ENCODE measurements at regions not wholly inside any gene's neighbourhood (a gene's known extent, or its start where the extent isn't known, plus 50 kb on each side); places are given as distances from the start of the nearest gene placed in this dataset.

DNA sequence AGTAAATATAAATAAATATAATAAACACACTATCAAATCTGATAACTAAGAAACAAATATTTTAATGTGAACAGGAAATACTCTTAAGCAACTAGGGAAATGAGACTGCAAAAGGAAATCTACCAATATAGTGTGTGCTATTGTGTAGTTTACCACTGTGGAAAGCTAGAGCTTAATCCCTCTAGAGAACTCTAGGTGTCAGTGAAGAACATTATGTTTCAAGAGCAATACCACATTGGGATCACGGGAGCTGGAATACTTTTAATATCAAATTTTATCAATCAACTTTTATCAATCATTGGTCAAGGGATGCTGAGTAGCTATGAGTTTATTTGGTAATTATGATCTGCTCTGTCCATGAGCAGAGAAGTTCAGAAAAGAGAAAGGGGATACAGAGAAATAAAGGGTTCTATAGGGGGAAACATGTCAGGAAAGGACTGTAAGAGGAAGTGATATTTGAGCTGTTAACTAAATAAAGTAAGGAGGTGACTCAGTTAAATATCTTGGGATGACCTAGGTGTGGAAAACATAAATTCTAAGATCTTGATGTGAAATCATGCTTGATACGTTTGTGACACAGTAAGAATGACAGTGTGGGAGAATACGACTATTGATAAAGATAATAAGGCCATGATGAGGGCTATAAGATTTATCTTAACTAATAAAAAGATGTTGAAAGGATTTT, 762.2 kb upstream of the ALCAM start:
- Histone ChIP-seq H3K36me3 (ENCODE audit: control insufficient read depth, insufficient read depth, low read length) (no peaks in the 10 kb centered on the region), H3K27ac (ENCODE audit: low read length) (no peak overlapping the region), H3K27me3 (ENCODE audit: control insufficient read depth, insufficient read depth, low read length) (no peaks in the 10 kb centered on the region), H3K4me1 (ENCODE audit: control insufficient read depth, insufficient read depth, low read length) (no peaks in the 10 kb centered on the region), H3K4me3 (ENCODE audit: low read length) (no peak overlapping the region), H3K9me3 (ENCODE audit: control insufficient read depth, insufficient read depth, low read length) (no peaks in the 10 kb centered on the region)
- no peak for DNase-seq
- Mint-ChIP-seq H3K36me3 (no peaks in the 10 kb centered on the region), H3K27ac (no peak overlapping the region), H3K4me1 (no peaks in the 10 kb centered on the region), H3K9me3 (peaks cover 0 to 2% of the 10 kb centered on the region in 2 donors), H3K27me3 (ENCODE audit: low read depth in 2 of 2) (no peaks in the 10 kb centered on the region), H3K4me3 (no peak overlapping the region)
- intact Hi-C loops (cut with micrococcal nuclease) = no loop called here
- 38% methylated on average over 1 of the region's 3 CpGs for WGBS (ENCODE audit: insufficient coverage)
- no peak for ATAC-seq
- no peak for TF ChIP-seq CTCF (IDR thresholded peaks at IDR 0.05)

- Mint-ChIP-seq H3K27ac (no peak overlapping the region), H3K27me3 (ENCODE audit: low read depth in 2 of 2) (no peaks in the 10 kb centered on the region), H3K4me1 (no peaks in the 10 kb centered on the region), H3K4me3 (no peak overlapping the region), H3K36me3 (no peaks in the 10 kb centered on the region), H3K9me3 (peaks cover 2 to 3% of the 10 kb centered on the region in 2 donors)
- no peak overlapping the region for H3K4me3 ChIP-seq (ENCODE audit: low read length)
- no peaks in the 10 kb centered on the region for H3K27me3 ChIP-seq (ENCODE audit: control insufficient read depth, insufficient read depth, low read length)
- TF ChIP-seq CTCF (IDR thresholded peaks at IDR 0.05) = no peak
- no peaks in the 10 kb centered on the region for H3K4me1 ChIP-seq (ENCODE audit: control insufficient read depth, insufficient read depth, low read length)
- DNase-seq = no peak
- H3K9me3 ChIP-seq (ENCODE audit: control insufficient read depth, insufficient read depth, low read length) = no peaks in the 10 kb centered on the region
- no peak overlapping the region for H3K27ac ChIP-seq (ENCODE audit: low read length)
- H3K36me3 ChIP-seq (ENCODE audit: control insufficient read depth, insufficient read depth, low read length) = no peaks in the 10 kb centered on the region
- 22% methylated on average over 2 of the region's 2 CpGs for WGBS (ENCODE audit: insufficient coverage)
- intact Hi-C loops (cut with micrococcal nuclease) = no loop called here
- ATAC-seq = no peak
Observed at GRCh38 chr3:104606812-104607211, 759.9 kb upstream of the ALCAM start.

DNA sequence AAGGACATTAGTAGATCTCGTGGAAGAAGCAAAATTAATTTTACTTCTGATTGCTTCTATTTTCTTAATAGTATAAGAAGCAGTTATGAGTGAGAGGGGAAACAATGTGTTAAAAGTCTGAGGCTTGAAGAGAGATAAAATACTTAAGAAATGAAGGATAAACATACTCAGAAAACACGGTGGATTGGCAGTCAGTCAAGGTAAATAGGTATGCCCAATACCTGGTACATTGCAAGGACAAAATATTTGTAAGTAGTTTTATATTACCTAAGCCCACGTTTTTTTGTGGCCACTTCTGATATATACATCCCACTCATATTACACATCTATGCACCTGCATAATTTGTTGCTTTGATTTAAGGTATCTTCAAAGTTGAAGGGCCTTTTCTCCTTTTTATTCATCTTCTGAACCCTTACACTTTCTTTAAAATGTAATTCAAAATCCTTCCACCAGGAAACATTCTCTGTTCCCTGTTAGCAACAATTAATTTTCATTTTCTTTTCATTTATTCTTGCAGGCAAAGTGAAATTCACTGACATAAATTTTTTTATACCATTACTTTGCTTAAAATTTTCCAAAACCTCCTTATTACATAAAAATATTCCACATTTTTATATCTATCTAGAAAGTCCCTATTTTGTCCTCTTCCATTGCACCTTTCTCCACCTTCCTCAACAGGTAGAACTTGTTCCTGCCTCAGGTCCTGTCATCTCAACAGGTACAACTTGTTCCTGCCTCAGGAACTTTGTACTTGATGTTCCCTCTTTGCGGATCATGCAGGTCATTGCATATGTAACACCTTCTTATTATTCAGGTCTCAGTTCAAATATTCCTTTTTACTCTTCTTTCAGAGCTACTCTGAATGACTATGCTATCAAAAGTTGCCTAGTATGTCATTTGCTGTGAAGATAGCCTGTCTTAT, 755.7 kb upstream of the ALCAM start:
- Mint-ChIP-seq H3K27me3 (ENCODE audit: low read depth in 2 of 2) (no peaks in the 10 kb centered on the region), H3K36me3 (no peaks in the 10 kb centered on the region), H3K9me3 (peaks cover 2 to 4% of the 10 kb centered on the region in 2 donors), H3K4me1 (no peaks in the 10 kb centered on the region), H3K27ac (no peak overlapping the region), H3K4me3 (no peak overlapping the region)
- Histone ChIP-seq H3K36me3 (ENCODE audit: control insufficient read depth, insufficient read depth, low read length) (no peaks in the 10 kb centered on the region), H3K9me3 (ENCODE audit: control insufficient read depth, insufficient read depth, low read length) (no peaks in the 10 kb centered on the region), H3K4me3 (ENCODE audit: low read length) (no peak overlapping the region), H3K27me3 (ENCODE audit: control insufficient read depth, insufficient read depth, low read length) (no peaks in the 10 kb centered on the region), H3K4me1 (ENCODE audit: control insufficient read depth, insufficient read depth, low read length) (no peaks in the 10 kb centered on the region), H3K27ac (ENCODE audit: low read length) (no peak overlapping the region)
- no peak for TF ChIP-seq CTCF (IDR thresholded peaks at IDR 0.05)
- ATAC-seq (no peak), DNase-seq (no peak)
- intact Hi-C loops (cut with micrococcal nuclease) = no loop called here
- 85% methylated on average over 2 of the region's 4 CpGs for WGBS (ENCODE audit: insufficient coverage)
